Loucy (cell line): ENCODE measurements at regions not wholly inside any gene's neighbourhood (a gene's known extent, or its start where the extent isn't known, plus 50 kb on each side); places are given as distances from the start of the nearest gene placed in this dataset.

Source experiments
- H2AFZ ChIP-seq: fragments of 200-600 bp; sonication (generic); 2 replicates; pipeline ENCODE4 v1.6.0; 2016; ENCODE audit warnings: antibody characterized with exemption, mild to moderate bottlenecking, low read length, moderate library complexity
- H3F3A ChIP-seq: fragments of 200-600 bp; 2 replicates; pipeline ENCODE4 v1.6.0; 2016; ENCODE audit warnings: antibody characterized with exemption, low read depth, mild to moderate bottlenecking
- H3K27me3 ChIP-seq: fragments of 200-600 bp; sonication (generic); 2 replicates; pipeline ENCODE4 v1.6.1; 2014; ENCODE audit warnings: low read length, mild to moderate bottlenecking; ENCODE audit not compliant: insufficient read depth, poor library complexity, severe bottlenecking
- H3K36me3 ChIP-seq: fragments of 200-600 bp; sonication (generic); 2 replicates; pipeline ENCODE4 v1.6.1; 2016; ENCODE audit warnings: low read length; ENCODE audit not compliant: insufficient read depth
- H3K4me1 ChIP-seq: fragments of 200-600 bp; sonication (generic); 2 replicates; pipeline ENCODE4 v1.5.1; 2014; ENCODE audit warnings: low read length, mild to moderate bottlenecking; ENCODE audit not compliant: insufficient read depth, poor library complexity, severe bottlenecking
- H3K4me2 ChIP-seq: fragments of 200-600 bp; sonication (generic); 2 replicates; pipeline ENCODE4 v1.6.0; 2014; ENCODE audit warnings: antibody characterized with exemption, low read length, low read depth, mild to moderate bottlenecking; ENCODE audit not compliant: poor library complexity, severe bottlenecking
- H3K4me3 ChIP-seq: fragments of 200-600 bp; sonication (generic); 2 replicates; pipeline ENCODE4 v1.5.1; 2014; ENCODE audit warnings: low read length, mild to moderate bottlenecking, mixed read lengths; ENCODE audit not compliant: poor library complexity, severe bottlenecking
- H3K79me2 ChIP-seq: fragments of 200-600 bp; sonication (generic); 2 replicates; pipeline ENCODE4 v1.6.1; 2014; ENCODE audit warnings: low read length; ENCODE audit not compliant: insufficient read depth
- H3K9ac ChIP-seq: fragments of 200-600 bp; sonication (generic); 2 replicates; pipeline ENCODE4 v1.6.0; 2014; ENCODE audit warnings: mild to moderate bottlenecking, low read depth, low read length, moderate library complexity; ENCODE audit not compliant: poor library complexity, severe bottlenecking
- H3K9me2 ChIP-seq: fragments of 200-600 bp; sonication (generic); replicated peaks from 2 replicates; pipeline ENCODE4 v1.6.1; 2016; ENCODE audit warnings: low read depth, low read length, mixed read lengths
- H3K9me3 ChIP-seq: fragments of 200-600 bp; sonication (generic); 2 replicates; pipeline ENCODE4 v1.6.1; 2014; ENCODE audit warnings: mild to moderate bottlenecking, antibody characterized with exemption, low read length, low read depth; ENCODE audit not compliant: insufficient read depth
- H4K20me1 ChIP-seq: fragments of 200-600 bp; sonication (generic); 2 replicates; pipeline ENCODE4 v1.6.0; 2014; ENCODE audit warnings: antibody characterized with exemption, low read length, mild to moderate bottlenecking; ENCODE audit not compliant: insufficient read depth, poor library complexity, severe bottlenecking
- CTCF ChIP-seq: fragments of 200-600 bp; sonication (generic); conservative IDR thresholded peaks from 2 replicates; pipeline ENCODE4 v1.5.1; 2014; ENCODE audit warnings: mild to moderate bottlenecking, antibody characterized with exemption, low read length
- EZH2phosphoT487 ChIP-seq: fragments of 200-600 bp; IDR thresholded peaks from 2 replicates; pipeline ENCODE4 v1.6.1; 2018; ENCODE audit warnings: antibody characterized with exemption, mild to moderate bottlenecking, moderate library complexity, borderline replicate concordance

- H4K20me1 ChIP-seq, result no peaks in the 10 kb centered on the region
- H3K36me3 ChIP-seq, result no peaks in the 10 kb centered on the region
- no peaks in the 10 kb centered on the region for H3K9me3 ChIP-seq
- H2AFZ ChIP-seq, result no peak overlapping the region
- no peak overlapping the region for H3K9ac ChIP-seq
- H3K4me1 ChIP-seq, result no peaks in the 10 kb centered on the region
- no peak overlapping the region for H3K4me2 ChIP-seq
- H3K79me2 ChIP-seq, result no peaks in the 10 kb centered on the region
- no peaks in the 10 kb centered on the region for H3K9me2 ChIP-seq
- TF ChIP-seq EZH2phosphoT487 (no peak), CTCF (no peak)
- H3F3A ChIP-seq, result no peaks in the 10 kb centered on the region
- no peaks in the 10 kb centered on the region for H3K27me3 ChIP-seq
- no peak overlapping the region for H3K4me3 ChIP-seq
These were observed 157.6 kb downstream of the AACS start for GRCh38 chr12:125222876-125223275.

GRCh38 chr12:125225641-125226040, 160.4 kb downstream of the AACS start:
- Histone ChIP-seq H3K27me3 (no peaks in the 10 kb centered on the region), H3K79me2 (no peaks in the 10 kb centered on the region), H3K9me3 (no peaks in the 10 kb centered on the region), H4K20me1 (no peaks in the 10 kb centered on the region), H3K9me2 (no peaks in the 10 kb centered on the region), H3K4me3 (no peak overlapping the region), H3F3A (no peaks in the 10 kb centered on the region), H3K9ac (no peak overlapping the region), H3K4me1 (no peaks in the 10 kb centered on the region), H3K4me2 (no peak overlapping the region), H2AFZ (no peak overlapping the region), H3K36me3 (no peaks in the 10 kb centered on the region)
- TF ChIP-seq CTCF (no peak), EZH2phosphoT487 (no peak)

GRCh38 chr12:125228519-125229260, 163.5 kb downstream of the AACS start:
- Histone ChIP-seq H3K9ac (no peak overlapping the region), H3K36me3 (no peaks in the 10 kb centered on the region), H4K20me1 (no peaks in the 10 kb centered on the region), H2AFZ (no peak overlapping the region), H3K4me2 (no peak overlapping the region), H3K9me3 (no peaks in the 10 kb centered on the region), H3K4me1 (no peaks in the 10 kb centered on the region), H3K79me2 (no peaks in the 10 kb centered on the region), H3K27me3 (no peaks in the 10 kb centered on the region), H3K4me3 (no peak overlapping the region), H3F3A (no peaks in the 10 kb centered on the region), H3K9me2 (no peaks in the 10 kb centered on the region)
- TF ChIP-seq CTCF (no peak), EZH2phosphoT487 (no peak)
